GM18951 (cell line): ENCODE measurements at regions not wholly inside any gene's neighbourhood (a gene's known extent, or its start where the extent isn't known, plus 50 kb on each side); places are given as distances from the start of the nearest gene placed in this dataset.

Source experiments
- POLR2A ChIP-seq: IDR thresholded peaks from 4 replicates; pipeline ENCODE4 v1.6.1; 2011; ENCODE audit warnings: mild to moderate bottlenecking; ENCODE audit not compliant: insufficient read length, insufficient read depth; ENCODE audit errors: extremely low read depth
- in situ Hi-C: fragments of 300-500 bp; cut with MboI; formaldehyde crosslinking; loops from one replicate; pipeline ENCODE4 v1.12.0; 2022; ENCODE audit warnings: low sequenced_read_pairs, mixed read lengths, inconsistent platforms; ENCODE audit not compliant: unreplicated experiment

- in situ Hi-C loops: no loop called here
- no peak for TF ChIP-seq POLR2A
Observed at GRCh38 chr15:98144388-98144787, 183.9 kb downstream of the ARRDC4 start.

GRCh38 chr15:98146031-98146820 lies 185.7 kb downstream of the ARRDC4 start:
- no peak for TF ChIP-seq POLR2A
- in situ Hi-C loops: no loop called here

- in situ Hi-C loops: no loop called here
- no peak for TF ChIP-seq POLR2A
Observed at GRCh38 chr15:98147415-98147814, 186.9 kb downstream of the ARRDC4 start.

- in situ Hi-C loops: no loop called here
Observed at GRCh38 chr15:98150084-98150483, 189.6 kb downstream of the ARRDC4 start.

GRCh38 chr15:98150536-98150935 lies 190.0 kb downstream of the ARRDC4 start:
- in situ Hi-C loops: no loop called here

More at GRCh38 chr15:98150084-98150483, 189.6 kb downstream of the ARRDC4 start:
- no peak for TF ChIP-seq POLR2A

GRCh38 chr15:98151096-98151495 lies 190.6 kb downstream of the ARRDC4 start:
- no peak for TF ChIP-seq POLR2A
- in situ Hi-C loops: no loop called here

More at GRCh38 chr15:98150536-98150935, 190.0 kb downstream of the ARRDC4 start:
- no peak for TF ChIP-seq POLR2A

- in situ Hi-C loops: no loop called here
- no peak for TF ChIP-seq POLR2A
Observed at GRCh38 chr15:98152156-98152555, 191.7 kb downstream of the ARRDC4 start.

GRCh38 chr15:98154863-98155262 lies 194.4 kb downstream of the ARRDC4 start:
- TF ChIP-seq POLR2A: no peak

GRCh38 chr15:98155356-98155755 lies 194.9 kb downstream of the ARRDC4 start:
- in situ Hi-C loops: no loop called here
- no peak for TF ChIP-seq POLR2A

More at GRCh38 chr15:98154863-98155262, 194.4 kb downstream of the ARRDC4 start:
- in situ Hi-C loops: no loop called here

- TF ChIP-seq POLR2A: no peak
- in situ Hi-C loops: no loop called here
Observed at GRCh38 chr15:98160236-98160635, 199.7 kb downstream of the ARRDC4 start.

GRCh38 chr15:98163319-98164045 lies 203.0 kb downstream of the ARRDC4 start:
- in situ Hi-C loops: no loop called here
- TF ChIP-seq POLR2A: no peak

- TF ChIP-seq POLR2A: no peak
- in situ Hi-C loops: no loop called here
Observed at GRCh38 chr15:98164571-98164970, 204.1 kb downstream of the ARRDC4 start.

- no peak for TF ChIP-seq POLR2A
Observed at GRCh38 chr15:98164986-98165385, 204.5 kb downstream of the ARRDC4 start.

More at GRCh38 chr15:98164986-98165385, 204.5 kb downstream of the ARRDC4 start:
- in situ Hi-C loops: no loop called here
